IPS-NIHi7 (cell line): ENCODE measurements at regions not wholly inside any gene's neighbourhood (a gene's known extent, or its start where the extent isn't known, plus 50 kb on each side); places are given as distances from the start of the nearest gene placed in this dataset.
A peak's percentile ranks its signal among the peaks of the same experiment; 100 is the strongest.

Experiments used
- DNase-seq: peaks from one replicate; pipeline ENCODE4 v3.0.0; 2012; ENCODE audit warnings: mixed read lengths; ENCODE audit errors: extremely low spot score

GRCh38 chr21:16357994-16358393 lies 628.2 kb downstream of the USP25 start:
- DNase-seq = no peak

- DNase-seq = no peak
Observed at GRCh38 chr21:16358784-16359183, 629.0 kb downstream of the USP25 start.

- no peak for DNase-seq
Observed at GRCh38 chr21:16363100-16363499, 633.3 kb downstream of the USP25 start.

- DNase-seq = no peak
Observed at GRCh38 chr21:16363518-16363917, 633.7 kb downstream of the USP25 start.

GRCh38 chr21:16366207-16366606 lies 636.4 kb downstream of the USP25 start:
- DNase-seq = no peak

- DNase-seq = no peak
Observed at GRCh38 chr21:16367079-16367478, 637.3 kb downstream of the USP25 start.

- no peak for DNase-seq
Observed at GRCh38 chr21:16370186-16370585, 640.4 kb downstream of the USP25 start.

- DNase-seq = no peak
Observed at GRCh38 chr21:16372586-16372985, 642.8 kb downstream of the USP25 start.

GRCh38 chr21:16376673-16377072 lies 646.9 kb downstream of the USP25 start:
- no peak for DNase-seq

- no peak for DNase-seq
Observed at GRCh38 chr21:16377120-16377658, 647.4 kb downstream of the USP25 start.

- no peak for DNase-seq
Observed at GRCh38 chr21:16377857-16378256, 648.1 kb downstream of the USP25 start.

- no peak for DNase-seq
Observed at GRCh38 chr21:16378525-16378924, 648.7 kb downstream of the USP25 start.

- DNase-seq = no peak
Observed at GRCh38 chr21:16388291-16388690, 658.5 kb downstream of the USP25 start.

GRCh38 chr21:16388911-16389560 lies 659.3 kb downstream of the USP25 start:
- DNase-seq = no peak

- DNase-seq = no peak
Observed at GRCh38 chr21:16389643-16390042, 659.9 kb downstream of the USP25 start.

GRCh38 chr21:16395285-16395684 lies 665.5 kb downstream of the USP25 start:
- no peak for DNase-seq

GRCh38 chr21:16402752-16403151 lies 673.0 kb downstream of the USP25 start:
- DNase-seq = no peak

GRCh38 chr21:16404776-16405175 lies 675.0 kb downstream of the USP25 start:
- DNase-seq = no peak

- DNase-seq = no peak
Observed at GRCh38 chr21:16406355-16406754, 676.6 kb downstream of the USP25 start.

GRCh38 chr21:16407403-16408240 lies 677.8 kb downstream of the USP25 start:
- peak; percentile 11 for DNase-seq

- DNase-seq = no peak
Observed at GRCh38 chr21:16408280-16408679, 678.5 kb downstream of the USP25 start.

- DNase-seq = no peak
Observed at GRCh38 chr21:16409352-16409751, 679.6 kb downstream of the USP25 start.

- DNase-seq = no peak
Observed at GRCh38 chr21:16418226-16418625, 688.4 kb downstream of the USP25 start.
